A172 (cell line): ENCODE measurements at regions not wholly inside any gene's neighbourhood (a gene's known extent, or its start where the extent isn't known, plus 50 kb on each side); places are given as distances from the start of the nearest gene placed in this dataset.
"Not testable (repeated sequence)": the region's sequence is repeated elsewhere in the genome, so short reads cannot be mapped to it uniquely, and the experiment has no call there.

Source experiments
- DNase-seq: peaks from one replicate; pipeline ENCODE4 v3.0.0-alpha.2; 2015; ENCODE audit warnings: low spot score

GRCh38 chr6:81625216-81625615 lies 127.3 kb downstream of the TENT5A start:
- no peak for DNase-seq

GRCh38 chr6:81624453-81624852 lies 128.0 kb downstream of the TENT5A start:
- DNase-seq: no peak

GRCh38 chr6:81623106-81623759 lies 129.2 kb downstream of the TENT5A start:
- DNase-seq: no peak

- no peak for DNase-seq
Measured at GRCh38 chr6:81621816-81622395, 130.6 kb downstream of the TENT5A start.

DNA sequence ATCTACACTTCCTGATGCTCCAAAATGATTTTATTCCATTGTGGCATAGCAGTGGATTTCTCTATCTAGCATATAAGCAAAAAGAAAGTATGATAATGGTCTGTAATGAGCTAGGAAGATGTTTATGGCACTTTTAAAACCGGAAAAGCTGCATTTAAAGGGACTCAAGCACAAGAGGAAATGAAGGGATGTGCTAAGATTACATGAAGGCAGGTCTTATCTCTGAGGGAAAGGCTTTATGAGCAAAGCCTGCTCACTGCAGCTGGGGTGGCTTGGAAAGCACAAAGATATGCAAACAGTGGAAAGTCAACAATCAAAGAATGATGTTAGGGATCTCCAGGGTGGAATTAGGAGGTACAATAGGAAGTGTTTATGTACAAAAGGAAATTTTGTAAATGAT lies 138.2 kb downstream of the TENT5A start:
- peak; percentile 41 for DNase-seq

DNA sequence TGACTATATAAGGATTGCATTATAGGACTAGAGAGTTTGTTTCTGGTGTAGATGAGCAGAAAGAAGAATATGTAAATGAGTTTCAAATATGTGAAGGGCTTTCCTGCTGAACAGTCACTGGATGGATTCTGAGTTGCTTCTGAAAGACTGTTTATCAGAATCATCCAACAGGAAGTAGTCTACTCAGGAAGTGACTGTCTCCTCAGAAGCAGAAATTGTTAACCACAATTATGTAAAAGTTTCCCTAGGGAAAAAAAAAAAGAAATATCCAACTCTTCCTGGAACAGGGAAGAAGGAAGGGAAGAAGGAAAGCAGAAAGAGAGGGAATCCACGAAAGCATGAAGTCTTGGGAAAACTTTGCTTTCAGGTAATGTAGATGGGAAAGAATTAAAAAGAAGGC lies 138.9 kb downstream of the TENT5A start:
- DNase-seq: peak; percentile 88

DNA sequence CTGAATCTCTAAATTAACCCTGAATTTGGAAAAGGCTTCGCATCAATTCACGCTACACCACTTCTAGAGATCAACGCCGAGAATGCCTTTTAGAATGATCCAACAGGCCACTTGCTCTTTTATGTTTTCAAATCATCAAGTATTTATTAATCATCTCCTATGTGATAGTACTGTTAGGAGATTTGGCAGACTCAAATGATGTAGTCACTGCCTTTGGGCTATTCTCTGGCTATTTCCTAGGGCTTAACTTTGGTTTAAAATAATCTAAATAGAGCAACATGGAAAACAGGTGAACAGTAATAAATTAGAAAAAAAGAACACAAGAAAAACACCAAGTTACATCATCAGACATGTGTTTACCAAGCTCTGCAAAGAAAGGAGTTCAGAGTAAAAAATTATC lies 140.3 kb downstream of the TENT5A start:
- DNase-seq: no peak

DNA sequence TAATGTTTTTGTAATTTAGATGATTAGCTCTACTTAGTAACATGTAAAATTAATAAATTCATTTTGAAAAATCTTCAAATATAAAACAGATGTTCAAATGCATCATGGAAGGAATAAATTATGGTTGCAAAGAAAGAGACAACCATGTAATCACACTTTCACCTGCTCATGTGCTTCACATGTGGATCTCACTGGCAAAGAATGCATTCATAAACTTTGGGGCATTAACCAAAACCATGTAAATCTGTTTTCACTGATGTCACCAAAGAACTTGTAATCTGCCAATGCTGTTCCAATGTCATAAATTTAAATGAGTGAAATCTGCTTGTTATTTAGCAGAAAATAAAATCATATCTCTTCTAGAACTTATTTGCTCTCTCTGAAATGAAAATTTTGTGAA lies 142.7 kb downstream of the TENT5A start:
- DNase-seq: no peak

GRCh38 chr6:81608776-81609175 lies 143.7 kb downstream of the TENT5A start:
- DNase-seq: no peak

DNA sequence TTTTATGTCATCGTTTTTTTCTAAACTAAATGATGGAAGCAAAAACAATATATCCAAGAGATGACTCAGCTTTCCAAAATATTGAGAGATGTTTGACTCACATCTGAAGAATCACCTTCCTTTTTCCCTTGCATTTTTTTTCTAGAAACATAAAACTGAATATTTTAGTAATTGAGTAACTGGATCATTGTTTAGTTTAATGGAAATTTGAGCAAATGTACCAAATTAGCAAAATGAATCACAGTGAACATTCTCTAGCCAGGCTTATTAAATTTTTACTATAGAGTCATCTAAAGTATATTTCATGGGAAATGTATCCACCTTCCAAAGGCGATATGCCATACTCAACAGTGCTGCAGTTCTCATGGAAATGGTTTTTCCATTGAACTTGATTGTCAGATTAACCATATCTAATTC lies 145.5 kb downstream of the TENT5A start:
- DNase-seq: peak; percentile 26

GRCh38 chr6:81605526-81605925 lies 147.0 kb downstream of the TENT5A start:
- no peak for DNase-seq

DNA sequence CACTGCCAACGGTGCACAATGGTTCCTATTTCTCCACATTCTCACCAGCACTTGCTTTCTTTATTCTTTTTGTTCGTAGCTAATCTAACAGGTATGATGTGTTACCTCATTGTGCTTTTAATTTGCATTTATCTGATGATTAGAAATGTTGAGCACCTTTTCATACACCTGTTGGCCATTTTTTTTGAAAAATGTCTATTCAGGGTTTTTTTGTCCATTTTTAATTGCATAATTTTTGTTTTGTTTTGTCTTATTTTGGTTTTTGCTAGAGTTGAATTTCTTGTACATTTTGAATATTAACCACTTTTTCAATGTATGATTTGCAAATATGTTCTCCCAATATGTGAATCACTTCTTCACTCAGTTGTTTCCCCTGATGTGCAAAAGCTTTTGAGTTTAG lies 150.6 kb downstream of the TENT5A start:
- DNase-seq: no peak

DNA sequence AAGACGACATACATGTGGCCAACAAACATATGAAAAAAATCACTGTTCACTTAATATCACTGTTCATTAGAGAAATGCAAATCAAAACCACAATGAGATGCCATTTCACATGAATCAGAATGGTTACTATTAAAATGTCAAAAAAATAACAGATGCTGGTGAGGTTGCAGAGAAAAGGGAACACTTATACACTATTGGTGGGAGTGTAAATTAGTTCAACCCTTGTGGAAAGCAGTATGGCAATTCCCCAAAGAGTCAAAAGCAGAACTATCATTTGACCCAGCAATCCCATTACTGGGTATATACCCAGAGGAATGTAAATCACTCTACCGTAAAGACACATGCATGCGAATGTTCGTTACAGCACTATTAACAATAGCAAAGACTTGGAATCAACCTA lies 152.0 kb downstream of the TENT5A start:
- not testable (repeated sequence) for DNase-seq

DNA sequence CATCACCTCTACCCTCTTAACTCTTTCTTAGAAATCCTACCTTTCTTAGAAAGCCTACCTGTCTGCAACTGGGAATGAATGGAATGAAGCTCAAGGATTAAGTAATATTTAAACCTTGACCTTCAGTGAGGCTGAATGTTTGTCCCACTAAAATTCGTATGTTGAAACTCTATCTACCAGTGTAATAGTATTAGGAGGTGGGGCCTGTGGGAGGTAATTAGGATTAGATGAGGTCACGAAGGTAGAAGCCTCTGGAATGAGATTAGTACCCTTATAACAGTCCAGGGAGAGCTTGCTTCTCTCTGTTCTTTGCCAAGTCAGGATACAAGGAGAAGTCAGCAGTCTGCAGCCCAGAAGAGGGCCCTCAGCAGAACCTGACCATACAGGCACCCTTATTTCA lies 158.0 kb downstream of the TENT5A start:
- DNase-seq: no peak

- DNase-seq: no peak
Measured at GRCh38 chr6:81590314-81590691, 162.2 kb downstream of the TENT5A start.

DNA sequence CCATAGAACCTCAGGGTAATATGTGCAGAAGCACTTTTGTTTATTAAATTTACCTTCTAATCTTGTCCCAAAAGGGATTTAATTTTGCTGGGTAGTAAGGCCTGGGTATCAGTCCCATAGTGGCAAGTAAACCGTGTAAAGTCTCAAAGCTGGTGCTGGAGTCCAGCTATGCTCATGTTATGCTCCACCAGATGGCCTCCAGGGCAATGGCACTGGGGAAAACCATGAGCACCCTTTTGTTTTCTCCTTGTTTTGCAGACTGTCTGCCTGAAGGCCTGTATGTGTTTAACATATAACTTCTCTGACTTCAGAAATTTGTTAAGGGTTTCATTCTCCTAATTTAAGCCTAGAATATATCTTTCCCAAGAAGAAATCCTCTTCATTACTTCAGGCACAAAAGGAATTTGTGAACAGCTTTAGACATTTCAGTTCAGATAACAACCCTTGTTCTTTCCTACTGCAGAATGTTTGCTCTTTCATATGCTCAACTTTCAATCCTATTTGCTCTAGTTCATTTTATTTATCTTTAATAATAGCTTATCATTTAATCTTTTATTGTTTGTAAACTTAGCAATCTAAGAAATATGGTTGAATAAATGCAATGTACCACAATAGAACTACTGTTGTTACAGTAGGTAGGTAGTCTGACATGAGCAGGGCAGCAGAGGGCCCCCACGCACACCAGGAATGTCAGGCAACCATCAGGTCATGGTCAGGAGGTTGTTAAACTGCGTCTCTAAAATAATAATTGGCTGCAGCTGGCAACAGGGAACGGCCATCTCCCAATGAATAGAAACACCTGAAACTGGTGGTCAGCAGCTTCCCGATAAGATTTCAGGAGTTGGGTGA lies 162.8 kb downstream of the TENT5A start:
- no peak for DNase-seq

DNA sequence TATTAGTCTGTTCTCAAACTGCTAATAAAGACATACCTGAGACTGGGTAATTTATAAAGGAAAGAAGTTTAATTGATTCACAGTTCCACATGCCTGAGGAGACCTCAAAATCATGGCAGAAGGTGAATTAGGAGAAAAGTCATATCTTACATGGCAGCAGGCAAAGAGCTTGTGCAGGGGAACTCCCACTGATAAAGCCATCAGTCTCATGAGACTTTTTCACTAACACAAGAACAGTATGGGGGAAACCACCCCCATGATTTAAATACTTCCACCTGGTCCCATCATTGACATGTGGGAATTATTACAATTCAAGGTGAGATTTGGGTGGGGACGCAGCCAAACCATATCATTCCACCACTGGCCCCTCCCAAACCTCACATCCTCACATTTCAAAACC lies 166.8 kb downstream of the TENT5A start:
- DNase-seq: not testable (repeated sequence)

DNA sequence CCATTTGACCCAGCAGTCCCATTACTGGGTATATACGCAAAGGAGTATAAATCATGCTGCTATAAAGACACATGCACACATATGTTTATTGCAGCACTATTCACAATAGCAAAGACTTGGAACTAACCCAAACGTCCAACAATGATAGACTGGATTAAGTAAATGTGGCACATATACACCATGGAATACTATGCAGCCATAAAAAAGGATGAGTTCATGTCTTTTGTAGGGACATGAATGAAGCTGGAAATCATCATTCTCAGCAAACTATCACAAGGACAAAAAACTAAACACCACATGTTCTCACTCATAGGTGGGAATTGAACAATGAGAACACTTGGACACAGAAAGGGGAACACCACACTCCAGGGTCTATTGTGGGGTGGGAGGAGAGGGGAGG lies 168.3 kb downstream of the TENT5A start:
- DNase-seq: not testable (repeated sequence)

GRCh38 chr6:81575442-81575841 lies 177.0 kb downstream of the TENT5A start:
- DNase-seq: no peak

DNA sequence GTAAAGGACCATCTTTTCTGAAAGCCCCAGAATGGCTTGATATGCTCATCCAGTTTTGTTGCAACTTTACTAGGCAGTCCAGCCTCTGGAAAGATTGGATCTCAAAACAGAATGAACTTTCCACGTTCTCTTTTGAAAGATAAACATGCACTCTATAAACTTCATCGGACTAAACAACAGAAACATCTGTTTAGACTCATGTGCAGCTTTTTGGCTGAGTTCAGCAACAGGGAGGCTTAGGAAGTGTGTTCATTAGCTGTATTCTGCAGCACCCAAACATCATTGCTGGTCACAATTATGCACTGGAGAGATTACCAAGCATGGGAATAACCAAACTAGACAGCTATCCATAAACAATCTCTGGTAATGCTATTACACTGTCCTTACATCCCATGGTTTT lies 180.5 kb downstream of the TENT5A start:
- DNase-seq: no peak

- DNase-seq: no peak
Measured at GRCh38 chr6:81570681-81571080, 181.8 kb downstream of the TENT5A start.

DNA sequence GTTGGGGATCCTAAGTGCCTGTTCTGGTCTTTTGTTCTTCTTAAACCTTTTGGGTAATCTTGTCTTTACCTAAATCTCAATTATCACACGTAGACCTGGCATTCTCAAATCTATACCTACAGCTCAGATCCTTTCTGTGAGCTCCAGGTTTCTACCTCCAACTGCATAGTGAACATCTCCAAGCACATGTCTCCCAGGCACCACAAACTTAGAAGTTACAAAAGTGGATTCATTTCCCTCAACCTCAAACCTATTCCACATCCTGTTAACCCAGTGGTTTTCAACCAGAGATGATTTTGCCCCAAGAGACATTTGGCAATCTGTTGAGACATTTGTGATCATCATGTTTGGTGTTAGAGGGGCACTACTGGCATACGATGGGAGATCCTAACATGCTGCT lies 183.5 kb downstream of the TENT5A start:
- no peak for DNase-seq

- peak; percentile 6 for DNase-seq
Measured at GRCh38 chr6:81565071-81565470, 187.4 kb downstream of the TENT5A start.
